Naive thymus-derived CD4-positive, alpha-beta T cell (primary cell): ENCODE measurements at regions not wholly inside any gene's neighbourhood (a gene's known extent, or its start where the extent isn't known, plus 50 kb on each side); places are given as distances from the start of the nearest gene placed in this dataset.
A peak's percentile ranks its signal among the peaks of the same experiment; 100 is the strongest.

Source experiments
- ATAC-seq: fragments of 150-1000 bp; cut with Tn5 transposase; 2 replicates; pipeline ENCODE4 v1.10.0; 2021; ENCODE audit warnings: mild to moderate bottlenecking, moderate library complexity
- CTCF ChIA-PET: fragments of 350-600 bp; sonication (Branson Sonifier 250); formaldehyde crosslinking; loops from one replicate; lab custom pipeline; 2021; ENCODE audit warnings: antibody characterized with exemption; lab: Charles Lee
- POLR2A ChIA-PET: fragments of 350-600 bp; sonication (Branson Sonifier 250); formaldehyde crosslinking; loops from one replicate; lab custom pipeline; 2021; ENCODE audit warnings: antibody characterized with exemption, inconsistent platforms; lab: Charles Lee
- DNase-seq, 9 donors: peaks; one replicate each; pipeline versions ENCODE4 v3.0.0 to v3.0.0-alpha.2; 2020 to 2022; ENCODE audit warnings: mixed read lengths in 1 of 9
- H3K27ac ChIP-seq: one replicate; pipeline ENCODE4 v1.7.0; 2013; ENCODE audit warnings: mild to moderate bottlenecking, low read depth, low read length, moderate library complexity
- H3K27me3 ChIP-seq, 2 donors: one replicate each; pipeline ENCODE4 v1.7.0; 2013; ENCODE audit warnings: low read length in 2 of 2, mild to moderate bottlenecking in 2 of 2, moderate library complexity in 2 of 2; ENCODE audit not compliant: control insufficient read depth in 2 of 2, insufficient read depth in 2 of 2
- H3K36me3 ChIP-seq, 3 experiments: 1 replicate in 2 of 3; 2 replicates in 1 of 3; pipeline ENCODE4 v1.7.0; 2013; ENCODE audit warnings: low read length in 3 of 3, mild to moderate bottlenecking in 3 of 3, moderate library complexity in 1 of 3; ENCODE audit not compliant: insufficient read depth in 3 of 3, control insufficient read depth in 2 of 3
- H3K4me1 ChIP-seq, 2 donors: one replicate each; pipeline ENCODE4 v1.7.0; 2013; ENCODE audit warnings: low read length in 2 of 2, mild to moderate bottlenecking in 2 of 2, moderate library complexity in 1 of 2; ENCODE audit not compliant: control insufficient read depth in 2 of 2, insufficient read depth in 2 of 2
- H3K4me3 ChIP-seq: 2 replicates; pipeline ENCODE4 v1.7.0; 2013; ENCODE audit warnings: mild to moderate bottlenecking, low read length
- H3K9me3 ChIP-seq, 3 experiments: 1 replicate in 2 of 3; 2 replicates in 1 of 3; pipeline ENCODE4 v1.7.0; 2013; ENCODE audit warnings: low read length in 3 of 3; ENCODE audit not compliant: control insufficient read depth in 2 of 3
- H3K27ac Mint-ChIP-seq, 9 donors: one replicate each; pipeline ENCODE4 v1.8.0; 2020 to 2022; ENCODE audit warnings: mixed read lengths in 9 of 9, mild to moderate bottlenecking in 8 of 9, moderate library complexity in 5 of 9, inconsistent platforms in 2 of 9
- H3K27me3 Mint-ChIP-seq, 5 donors: one replicate each; pipeline ENCODE4 v1.8.0; 2021 to 2022; ENCODE audit warnings: mixed read lengths in 5 of 5, mild to moderate bottlenecking in 1 of 5
- H3K36me3 Mint-ChIP-seq, 5 donors: one replicate each; pipeline ENCODE4 v1.8.0; 2020 to 2022; ENCODE audit warnings: mixed read lengths in 5 of 5, mild to moderate bottlenecking in 3 of 5, inconsistent platforms in 1 of 5
- H3K4me1 Mint-ChIP-seq, 7 donors: one replicate each; pipeline ENCODE4 v1.8.0; 2020 to 2022; ENCODE audit warnings: mixed read lengths in 7 of 7, mild to moderate bottlenecking in 3 of 7, inconsistent platforms in 1 of 7
- H3K4me3 Mint-ChIP-seq, 10 donors: one replicate each; pipeline ENCODE4 v1.8.0; 2020 to 2022; ENCODE audit warnings: mild to moderate bottlenecking in 10 of 10, mixed read lengths in 10 of 10, moderate library complexity in 6 of 10, inconsistent platforms in 2 of 10
- H3K9me3 Mint-ChIP-seq, 11 donors: one replicate each; pipeline ENCODE4 v1.8.0; 2020 to 2022; ENCODE audit warnings: mixed read lengths in 11 of 11, mild to moderate bottlenecking in 4 of 11, inconsistent platforms in 1 of 11, moderate library complexity in 1 of 11
- intact Hi-C, 2 donors: fragments of 100-400 bp; cut with micrococcal nuclease; formaldehyde crosslinking; loops; one replicate each; pipeline ENCODE4 v1.15.1; 2023

DNA sequence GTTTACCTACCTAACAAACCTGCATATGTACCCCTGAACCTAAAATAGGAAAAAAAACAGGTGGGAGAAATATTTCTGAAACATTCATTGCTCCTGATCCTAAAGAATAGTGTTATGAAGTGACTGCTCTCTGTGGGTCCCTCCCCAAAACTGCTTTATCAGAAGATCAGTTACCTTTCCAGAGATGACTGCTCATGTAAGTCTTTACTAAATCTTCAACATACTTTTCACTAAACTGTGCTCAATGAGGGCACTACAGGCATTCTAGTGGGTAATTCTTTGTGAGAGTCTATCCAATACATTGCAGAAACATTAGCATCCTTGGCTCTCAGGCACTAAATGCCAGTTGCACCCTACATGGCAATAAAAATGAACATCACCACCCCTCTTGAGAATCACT, 189.3 kb upstream of the STK17B start:
- Mint-ChIP-seq H3K4me1 (peaks cover 0 to 4% (median 0%) of the 10 kb centered on the region in 7 donors), H3K36me3 (no peaks in the 10 kb centered on the region), H3K27ac (no peak overlapping the region), H3K27me3 (peaks cover 0 to 11% (median 4%) of the 10 kb centered on the region in 5 donors), H3K9me3 (peaks cover 0 to 8% (median 0%) of the 10 kb centered on the region in 11 donors), H3K4me3 (no peak overlapping the region)
- CTCF ChIA-PET, result no interaction called here
- Histone ChIP-seq H3K4me3 (no peak overlapping the region), H3K27me3 (no peaks in the 10 kb centered on the region), H3K36me3 (no peaks in the 10 kb centered on the region), H3K9me3 (no peaks in the 10 kb centered on the region), H3K27ac (no peak overlapping the region), H3K4me1 (no peaks in the 10 kb centered on the region)
- POLR2A ChIA-PET, result no interaction called here
- DNase-seq (no peak), ATAC-seq (no peak)
- intact Hi-C loops, result no loop called here

DNA sequence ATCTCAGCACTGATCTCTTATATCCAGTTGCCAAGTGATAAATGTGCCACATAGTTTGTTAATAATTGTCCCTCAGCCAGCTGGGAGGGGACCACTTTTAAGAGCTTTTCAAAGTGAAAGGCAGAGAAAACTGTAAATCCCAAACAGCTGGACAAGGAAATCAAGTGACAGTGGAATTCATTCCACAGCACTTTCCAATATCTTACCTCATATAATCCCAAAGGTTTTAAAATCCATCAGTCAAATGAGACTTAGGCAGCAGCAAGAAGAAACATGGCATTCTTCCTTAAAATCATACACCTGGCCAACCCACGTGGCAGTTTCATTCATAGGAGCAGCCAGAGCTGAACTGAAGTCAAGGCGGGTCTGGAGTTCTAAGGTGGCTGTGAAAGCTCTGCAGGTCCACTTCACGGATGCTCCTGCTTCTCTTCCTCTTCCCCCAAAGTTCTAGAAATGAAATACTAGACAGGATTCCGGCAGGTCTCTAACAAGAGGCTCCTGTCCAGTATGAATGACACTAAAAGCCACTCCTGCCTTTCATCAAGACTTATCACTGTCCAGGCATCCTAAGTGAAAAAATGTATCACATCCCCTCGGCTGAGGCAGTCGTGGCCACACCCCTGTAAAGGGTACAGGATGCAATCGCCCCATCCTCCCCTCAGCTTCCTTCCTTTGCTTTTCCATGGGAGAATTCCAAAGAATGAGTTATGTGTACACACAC, 190.4 kb upstream of the STK17B start:
- POLR2A ChIA-PET, result interaction anchor here (1.1 kb wide), 1 partner anchor 254 kb away, joined by 5 read pairs; no protein-coding TSS in a partner anchor
- DNase-seq (no peak), ATAC-seq (no peak)
- H3K27ac Mint-ChIP-seq, result no peak overlapping the region
- H3K4me3 Mint-ChIP-seq, result no peak overlapping the region
- H3K9me3 Mint-ChIP-seq, result peaks cover 0 to 6% (median 0%) of the 10 kb centered on the region in 11 donors
- no peaks in the 10 kb centered on the region for H3K36me3 Mint-ChIP-seq
- H3K4me1 Mint-ChIP-seq, result peaks cover 0 to 10% (median 0%) of the 10 kb centered on the region in 7 donors
- H3K27me3 Mint-ChIP-seq, result peaks cover 0 to 11% (median 4%) of the 10 kb centered on the region in 5 donors
- CTCF ChIA-PET, result no interaction called here
- H3K27me3 ChIP-seq, result no peaks in the 10 kb centered on the region
- no peak overlapping the region for H3K4me3 ChIP-seq
- no peaks in the 10 kb centered on the region for H3K36me3 ChIP-seq
- no peaks in the 10 kb centered on the region for H3K4me1 ChIP-seq
- H3K9me3 ChIP-seq, result no peaks in the 10 kb centered on the region
- intact Hi-C loops, result no loop called here
- no peak overlapping the region for H3K27ac ChIP-seq

GRCh38 chr2:196362973-196363549, 191.7 kb upstream of the STK17B start:
- ChIA-PET CTCF (no interaction called here), POLR2A (no interaction called here)
- H3K36me3 Mint-ChIP-seq, result peaks cover 0 to under 1% (median 0%) of the 10 kb centered on the region in 5 donors
- H3K27ac Mint-ChIP-seq, result no peak overlapping the region
- H3K4me3 Mint-ChIP-seq, result no peak overlapping the region
- no peaks in the 10 kb centered on the region for H3K27me3 ChIP-seq
- DNase-seq (no peak), ATAC-seq (no peak)
- peaks cover 0 to 8% (median 0%) of the 10 kb centered on the region in 5 donors for H3K27me3 Mint-ChIP-seq
- no peak overlapping the region for H3K4me3 ChIP-seq
- H3K9me3 ChIP-seq, result no peaks in the 10 kb centered on the region
- H3K9me3 Mint-ChIP-seq, result peaks cover 0 to 9% (median 4%) of the 10 kb centered on the region in 11 donors
- intact Hi-C loops, result no loop called here
- peaks cover 0 to 10% (median 0%) of the 10 kb centered on the region in 7 donors for H3K4me1 Mint-ChIP-seq
- no peak overlapping the region for H3K27ac ChIP-seq
- H3K4me1 ChIP-seq, result no peaks in the 10 kb centered on the region
- H3K36me3 ChIP-seq, result no peaks in the 10 kb centered on the region

GRCh38 chr2:196365145-196365544, 193.8 kb upstream of the STK17B start:
- ChIA-PET CTCF (interaction anchor here (0.8 kb wide), 1 partner anchor 13 kb away, joined by 3 read pairs; no protein-coding TSS in a partner anchor), POLR2A (interaction anchor here (0.6 kb wide), 1 partner anchor 131 kb away, joined by 3 read pairs; no protein-coding TSS in a partner anchor)
- H3K27ac ChIP-seq, result no peak overlapping the region
- H3K4me3 Mint-ChIP-seq, result no peak overlapping the region
- intact Hi-C loops, result no loop called here
- H3K36me3 Mint-ChIP-seq, result peaks cover 0 to 9% (median 2%) of the 10 kb centered on the region in 5 donors
- no peak overlapping the region for H3K27ac Mint-ChIP-seq
- no peaks in the 10 kb centered on the region for H3K36me3 ChIP-seq
- no peaks in the 10 kb centered on the region for H3K4me1 ChIP-seq
- H3K9me3 Mint-ChIP-seq, result peaks cover 4 to 22% (median 13%) of the 10 kb centered on the region in 11 donors
- H3K9me3 ChIP-seq, result no peaks in the 10 kb centered on the region
- H3K27me3 ChIP-seq, result no peaks in the 10 kb centered on the region
- DNase-seq (no peak), ATAC-seq (no peak)
- peaks cover 0 to 6% (median 0%) of the 10 kb centered on the region in 5 donors for H3K27me3 Mint-ChIP-seq
- H3K4me1 Mint-ChIP-seq, result peaks cover 0 to 10% (median 0%) of the 10 kb centered on the region in 7 donors
- no peak overlapping the region for H3K4me3 ChIP-seq

GRCh38 chr2:196365923-196366322, 194.5 kb upstream of the STK17B start:
- intact Hi-C loops, result no loop called here
- H3K27me3 ChIP-seq, result no peaks in the 10 kb centered on the region
- CTCF ChIA-PET, result no interaction called here
- peaks cover 0 to 10% (median 0%) of the 10 kb centered on the region in 5 donors for H3K27me3 Mint-ChIP-seq
- DNase-seq (no peak), ATAC-seq (no peak)
- peaks cover 0 to 10% (median 0%) of the 10 kb centered on the region in 7 donors for H3K4me1 Mint-ChIP-seq
- H3K36me3 Mint-ChIP-seq, result peaks cover 0 to 9% (median 2%) of the 10 kb centered on the region in 5 donors
- no peak overlapping the region for H3K4me3 ChIP-seq
- H3K9me3 Mint-ChIP-seq, result peaks cover 6 to 23% (median 13%) of the 10 kb centered on the region in 11 donors
- H3K27ac Mint-ChIP-seq, result no peak overlapping the region
- no peak overlapping the region for H3K27ac ChIP-seq
- no peaks in the 10 kb centered on the region for H3K9me3 ChIP-seq
- no peaks in the 10 kb centered on the region for H3K4me1 ChIP-seq
- POLR2A ChIA-PET, result interaction anchor here (0.6 kb wide), 1 partner anchor 132 kb away, joined by 3 read pairs; no protein-coding TSS in a partner anchor
- H3K4me3 Mint-ChIP-seq, result peak overlapping the region in 1 of 10 donors; percentile 10
- H3K36me3 ChIP-seq, result no peaks in the 10 kb centered on the region

GRCh38 chr2:196367633-196368032, 196.3 kb upstream of the STK17B start:
- no peak overlapping the region for H3K4me3 ChIP-seq
- intact Hi-C loops, result no loop called here
- Mint-ChIP-seq H3K4me1 (peaks cover 0 to 10% (median 0%) of the 10 kb centered on the region in 7 donors), H3K36me3 (peaks cover 0 to 9% (median 2%) of the 10 kb centered on the region in 5 donors), H3K27me3 (peaks cover 0 to 11% (median 0%) of the 10 kb centered on the region in 5 donors), H3K27ac (no peak overlapping the region), H3K4me3 (no peak overlapping the region), H3K9me3 (peaks cover 6 to 23% (median 13%) of the 10 kb centered on the region in 11 donors)
- no peak for DNase-seq
- no peaks in the 10 kb centered on the region for H3K27me3 ChIP-seq
- H3K4me1 ChIP-seq, result no peaks in the 10 kb centered on the region
- no peak overlapping the region for H3K27ac ChIP-seq
- no peak for ATAC-seq
- H3K9me3 ChIP-seq, result no peaks in the 10 kb centered on the region
- ChIA-PET POLR2A (no interaction called here), CTCF (no interaction called here)
- no peaks in the 10 kb centered on the region for H3K36me3 ChIP-seq
